T follicular helper cell (primary cell): ENCODE measurements at regions not wholly inside any gene's neighbourhood (a gene's known extent, or its start where the extent isn't known, plus 50 kb on each side); places are given as distances from the start of the nearest gene placed in this dataset.

Experiments
- DNase-seq: peaks from one replicate; pipeline ENCODE4 v3.0.0-alpha.2; 2020; ENCODE audit warnings: low read depth

DNA sequence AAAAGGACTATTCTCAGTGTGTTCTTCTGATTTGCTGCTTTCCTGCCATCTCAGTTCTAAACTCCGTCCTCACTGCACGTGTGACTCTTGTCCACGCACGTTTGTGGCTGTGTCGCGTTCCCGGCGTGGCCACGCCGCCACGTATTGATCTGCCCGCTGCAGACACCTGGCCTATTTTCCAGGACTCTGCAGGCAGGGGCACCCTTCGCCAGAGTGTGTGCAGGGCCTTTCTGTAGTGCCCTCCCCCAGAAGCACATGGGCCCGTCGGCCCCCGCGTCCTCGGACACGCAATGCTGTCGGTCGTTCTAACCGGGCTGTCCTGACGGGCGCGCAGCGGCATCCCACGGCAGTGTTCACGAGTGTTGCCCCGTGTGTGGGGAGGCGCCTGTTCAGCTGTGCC, 87.6 kb downstream of the YTHDF1 start:
- DNase-seq = no peak

DNA sequence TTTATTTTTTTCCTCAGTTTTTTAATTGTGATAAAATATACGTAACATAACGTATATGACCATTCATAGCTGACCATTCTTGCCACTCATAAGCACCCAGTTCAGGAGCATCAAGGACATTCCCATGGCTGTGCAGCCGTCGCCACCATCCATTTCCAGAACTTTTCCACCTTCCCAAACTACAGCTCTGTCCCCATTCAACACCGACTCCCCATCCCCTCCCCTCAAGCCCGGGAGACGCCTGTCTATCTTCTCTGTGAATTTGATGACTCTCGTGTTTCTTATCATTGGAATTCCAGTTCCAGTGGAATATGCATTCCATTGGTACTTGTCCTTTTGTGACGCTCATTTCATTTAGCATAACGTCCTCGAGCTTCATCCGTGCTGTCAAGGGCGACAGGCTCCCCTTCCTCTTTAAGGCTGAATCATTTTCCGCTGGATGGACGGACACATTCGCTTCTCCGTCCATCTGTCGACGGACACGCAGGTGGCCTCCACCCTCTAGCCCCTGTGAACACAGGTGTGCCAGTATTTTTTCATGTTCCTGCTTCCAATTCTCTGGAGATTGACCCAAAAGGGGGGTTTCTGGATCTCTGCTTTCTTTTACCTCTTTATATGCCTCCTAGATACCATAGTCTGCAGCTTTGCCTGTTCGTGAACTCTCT, 88.1 kb downstream of the YTHDF1 start:
- no peak for DNase-seq

DNA sequence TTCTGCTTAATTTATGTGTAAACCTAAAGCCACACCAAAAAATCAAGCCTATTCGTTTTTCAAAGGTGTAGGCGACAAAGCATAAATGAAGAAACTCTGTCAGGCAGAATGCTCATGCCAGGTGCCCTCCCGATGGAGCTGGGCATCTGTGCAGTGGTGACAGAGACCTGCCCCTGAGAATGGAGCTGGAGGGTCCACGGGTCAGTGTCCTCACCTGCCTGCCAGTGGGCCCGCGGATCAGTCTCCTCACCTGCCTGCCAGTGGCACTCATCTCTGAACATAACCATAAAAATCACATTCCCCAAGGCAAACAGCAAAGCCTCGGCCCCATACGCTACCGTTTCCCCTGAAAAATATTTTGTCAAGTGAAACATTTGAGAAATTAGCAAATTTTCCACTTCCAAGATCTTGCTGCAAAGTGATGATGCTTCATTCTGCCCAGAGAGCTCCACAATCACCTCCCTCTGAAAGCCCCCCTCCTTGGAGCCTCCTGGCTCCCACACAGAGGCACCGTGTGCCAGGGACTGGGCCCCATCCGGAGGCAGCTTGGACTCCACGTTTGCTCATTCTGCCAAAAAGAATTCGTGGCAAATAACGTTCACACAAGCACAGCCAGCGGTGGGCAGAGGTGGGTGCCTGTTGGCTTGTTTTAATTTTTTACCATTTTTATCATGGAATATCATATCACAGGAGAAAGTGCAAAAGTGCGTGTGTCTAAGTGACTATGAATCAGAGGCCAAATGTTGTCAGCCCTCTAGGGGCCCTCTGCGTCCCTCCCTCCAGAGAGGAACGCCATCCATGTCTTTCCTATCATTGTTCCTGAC, 88.8 kb downstream of the YTHDF1 start:
- DNase-seq = no peak

DNA sequence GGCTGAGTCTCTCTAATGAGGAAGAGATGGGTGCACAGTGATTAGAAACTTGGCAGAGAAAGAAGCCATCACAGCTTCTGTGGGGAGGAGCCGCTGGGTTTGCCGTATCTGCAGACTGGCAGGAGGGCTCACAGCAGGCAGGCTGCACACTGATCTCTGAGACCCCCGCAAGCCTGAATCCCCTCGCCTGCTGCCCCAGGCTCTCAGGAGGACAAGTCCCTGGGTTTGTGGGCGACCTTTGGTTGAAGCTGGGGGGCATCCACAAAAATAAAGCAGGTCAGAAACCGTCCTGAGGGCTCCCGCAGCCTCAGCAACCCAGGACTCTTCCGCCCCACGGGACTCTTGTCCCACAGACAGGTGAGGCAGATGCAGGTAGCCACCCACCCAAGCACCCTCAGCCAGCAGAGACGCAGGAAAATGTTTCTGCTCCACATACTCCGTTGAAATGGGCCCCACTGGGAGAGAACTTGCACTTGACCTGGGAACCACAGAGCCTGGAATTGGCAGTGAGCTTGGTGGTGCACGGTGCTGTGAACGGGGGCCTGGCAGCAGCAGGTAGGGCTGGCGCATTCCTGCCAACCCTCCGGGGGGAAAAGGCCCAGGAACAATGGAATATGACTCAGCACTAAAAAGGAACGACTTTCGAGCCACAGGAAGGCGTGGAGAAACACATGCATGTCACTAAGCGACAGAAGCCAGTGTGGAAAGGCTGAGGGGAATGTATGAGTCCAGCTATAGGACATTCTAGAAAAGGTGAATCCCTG, 89.9 kb downstream of the YTHDF1 start:
- no peak for DNase-seq

DNA sequence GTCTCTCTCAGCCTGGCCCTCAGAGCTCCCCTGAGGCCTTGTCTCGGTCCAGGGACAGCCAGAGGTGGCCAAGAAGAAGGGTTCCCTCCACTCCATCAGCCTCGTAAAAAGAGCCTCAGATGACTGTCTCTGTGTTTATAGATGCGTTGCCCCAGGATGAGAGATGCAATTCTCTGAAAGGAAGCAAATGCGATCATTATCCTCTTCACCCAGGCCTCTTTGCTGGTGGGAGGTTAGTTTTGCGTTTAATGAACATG, 90.4 kb downstream of the YTHDF1 start:
- no peak for DNase-seq

DNA sequence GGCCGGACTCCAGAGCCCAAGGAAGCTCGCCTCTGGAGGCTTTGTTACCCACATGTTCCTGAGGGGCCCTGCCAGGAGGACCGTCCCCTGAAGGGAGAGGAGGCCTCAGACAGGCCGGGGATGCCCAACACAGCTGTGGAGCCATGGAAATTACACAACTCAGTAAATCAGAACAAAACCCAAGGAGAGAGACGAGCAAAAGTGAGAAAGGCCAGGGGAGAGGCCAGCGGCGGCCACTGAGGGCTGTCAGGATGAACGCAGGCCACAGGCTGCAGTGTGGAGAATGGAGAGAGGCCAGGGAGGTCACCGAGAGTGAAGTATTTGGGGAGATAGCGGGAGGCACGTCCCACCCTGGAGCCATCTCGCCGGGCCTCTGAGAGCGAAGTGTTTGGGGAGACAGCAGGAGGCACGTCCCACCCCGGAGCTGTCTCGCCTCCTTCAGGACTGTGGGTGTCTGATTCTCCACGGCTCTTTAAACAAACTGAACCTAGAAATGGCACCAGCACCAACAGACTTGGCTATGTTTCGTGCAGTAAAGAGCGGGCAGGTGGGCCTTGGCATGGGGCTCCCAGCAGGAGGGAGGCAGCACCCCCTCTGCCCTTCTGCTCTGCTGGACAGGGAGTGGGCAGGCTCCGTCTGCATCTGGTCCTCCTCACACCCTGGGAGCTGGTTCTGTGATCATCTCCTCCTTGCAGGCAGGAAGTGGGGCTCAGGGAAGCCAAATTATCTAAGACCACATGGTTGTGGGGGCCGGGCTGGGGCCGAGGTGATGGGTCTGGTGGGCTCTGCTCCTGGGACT, 91.0 kb downstream of the YTHDF1 start:
- no peak for DNase-seq

DNA sequence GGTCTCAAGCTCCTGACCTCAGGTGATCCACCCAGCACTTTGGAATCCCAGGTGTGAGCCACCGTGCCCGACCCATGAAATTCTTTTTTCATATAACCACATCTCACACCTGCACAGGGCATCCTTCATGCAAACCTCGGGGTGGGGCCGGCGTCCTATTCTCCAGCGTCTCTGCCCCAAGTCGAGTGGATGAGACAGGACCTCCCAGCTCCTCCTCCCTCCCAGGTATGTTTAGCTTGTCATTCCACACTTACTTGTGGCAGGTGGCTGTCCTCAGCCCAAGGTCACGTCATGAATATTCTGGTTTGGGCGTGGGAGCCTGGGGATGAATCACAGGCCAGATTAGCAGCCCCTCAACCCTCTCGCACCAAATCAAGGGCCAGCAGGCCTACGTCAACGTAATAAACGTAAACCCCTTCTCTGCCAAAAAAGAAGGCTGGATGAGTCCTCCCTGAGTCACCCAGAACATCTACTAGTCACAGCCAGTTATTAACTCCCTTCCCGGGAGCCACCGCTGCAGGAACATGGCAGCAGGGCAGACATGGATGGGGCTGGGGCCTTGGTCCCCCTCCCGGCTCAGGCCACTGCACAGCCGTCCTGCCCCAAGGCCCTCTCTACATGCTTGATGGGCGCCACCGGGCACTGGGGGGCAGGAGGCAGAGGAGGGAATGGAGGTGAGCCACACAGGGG, 91.7 kb downstream of the YTHDF1 start:
- DNase-seq = no peak

DNA sequence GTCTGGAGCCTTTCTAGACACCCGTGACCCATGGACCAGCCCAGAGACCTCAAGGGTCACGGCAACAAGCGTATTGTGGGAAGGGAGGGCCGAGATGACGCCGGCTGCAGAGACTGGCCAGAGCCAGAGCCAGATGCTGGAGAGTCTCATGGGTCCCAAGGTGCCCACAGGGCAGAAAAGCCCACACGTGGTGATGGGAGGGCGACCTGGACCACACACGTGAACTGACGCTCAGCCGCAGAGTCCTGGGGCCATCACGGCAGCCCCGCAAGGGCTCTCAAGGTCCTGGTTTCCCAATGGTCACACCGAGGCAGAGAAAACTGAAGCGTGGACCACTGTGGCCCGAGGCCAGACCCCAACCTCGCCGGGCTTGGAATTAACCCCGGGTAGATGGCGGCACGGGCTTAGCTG, 92.6 kb downstream of the YTHDF1 start:
- DNase-seq = no peak

DNA sequence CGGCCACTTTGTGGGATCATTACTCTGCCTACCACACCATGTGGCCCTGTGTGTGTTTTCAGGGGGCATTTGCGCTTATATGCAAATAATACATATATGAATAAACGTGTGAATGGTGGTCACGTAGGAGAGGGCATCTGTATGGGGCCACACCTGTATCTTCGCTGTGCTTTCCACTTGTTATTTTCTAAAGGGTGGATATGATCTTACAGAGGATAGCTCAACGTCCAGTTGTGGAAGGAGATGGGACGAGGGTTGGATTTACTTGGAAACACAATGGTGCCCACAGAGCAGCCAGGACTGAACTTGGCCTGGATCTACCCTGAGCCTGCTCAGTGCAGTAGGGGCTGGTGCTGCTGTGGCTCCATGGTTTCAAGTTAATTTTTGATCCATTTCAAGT, 93.3 kb downstream of the YTHDF1 start:
- no peak for DNase-seq

DNA sequence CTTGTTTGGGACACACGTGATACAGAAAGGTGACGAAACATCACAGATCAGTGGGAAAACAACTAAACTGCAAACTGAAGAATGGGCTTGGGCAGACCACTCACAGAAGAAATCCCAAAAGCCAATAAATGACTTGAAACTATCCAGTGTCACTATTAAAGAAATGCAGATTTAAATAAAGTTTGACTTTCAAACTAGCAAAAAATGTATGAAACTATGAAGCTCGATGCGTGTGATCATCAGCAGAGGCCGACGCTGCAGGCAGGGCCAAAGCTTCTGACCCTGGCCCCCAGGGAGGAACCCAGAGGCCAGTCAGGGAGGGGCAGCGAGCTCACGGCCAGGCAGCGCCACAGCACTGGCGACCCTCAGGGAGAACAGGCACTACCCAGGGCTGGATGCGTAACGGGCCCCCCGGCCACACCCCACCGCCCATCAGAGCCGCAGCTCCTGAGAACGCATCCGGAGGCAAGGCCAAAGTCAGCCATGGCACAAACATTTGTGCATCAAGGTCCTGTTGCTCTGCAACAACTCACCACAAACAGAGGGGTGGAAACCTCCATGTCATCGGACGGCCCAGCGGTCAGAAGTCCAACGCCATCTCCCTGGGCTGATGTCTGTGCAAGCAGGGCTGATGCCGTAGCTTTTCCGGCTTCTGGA, 94.1 kb downstream of the YTHDF1 start:
- no peak for DNase-seq

DNA sequence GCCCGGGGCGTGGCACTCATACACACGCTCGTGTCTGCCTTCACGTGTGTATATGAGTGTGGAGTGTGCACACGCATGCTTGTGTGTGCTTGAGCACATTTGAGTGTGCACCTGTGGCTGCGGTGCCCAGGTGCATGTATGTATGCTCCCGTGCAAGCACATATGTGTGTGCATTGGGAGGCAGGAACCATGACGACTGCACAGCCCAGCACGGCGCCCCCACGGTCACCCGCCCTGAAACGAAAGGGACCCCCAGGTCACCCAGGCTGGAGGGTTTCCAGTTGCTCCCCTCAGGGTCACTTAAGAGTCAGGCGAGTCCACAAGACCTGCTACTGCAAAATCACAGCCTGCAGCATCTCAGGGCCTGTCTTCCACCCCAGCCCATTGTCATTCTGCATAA, 94.7 kb downstream of the YTHDF1 start:
- DNase-seq = no peak

DNA sequence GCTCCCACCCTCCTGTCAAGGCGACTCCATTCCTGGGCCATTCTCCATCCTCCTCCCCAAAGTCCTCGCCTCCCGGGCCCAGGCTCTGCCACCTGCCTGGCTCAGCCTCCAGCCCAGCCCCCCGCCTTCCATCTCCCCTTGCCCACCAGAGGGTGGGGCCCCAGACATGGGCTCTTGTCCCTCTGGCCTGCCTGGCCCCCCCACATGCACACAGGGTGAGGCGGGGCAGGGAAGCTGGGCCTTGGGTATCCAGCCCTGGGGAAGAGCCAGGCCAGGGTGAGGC, 95.2 kb downstream of the YTHDF1 start:
- no peak for DNase-seq

DNA sequence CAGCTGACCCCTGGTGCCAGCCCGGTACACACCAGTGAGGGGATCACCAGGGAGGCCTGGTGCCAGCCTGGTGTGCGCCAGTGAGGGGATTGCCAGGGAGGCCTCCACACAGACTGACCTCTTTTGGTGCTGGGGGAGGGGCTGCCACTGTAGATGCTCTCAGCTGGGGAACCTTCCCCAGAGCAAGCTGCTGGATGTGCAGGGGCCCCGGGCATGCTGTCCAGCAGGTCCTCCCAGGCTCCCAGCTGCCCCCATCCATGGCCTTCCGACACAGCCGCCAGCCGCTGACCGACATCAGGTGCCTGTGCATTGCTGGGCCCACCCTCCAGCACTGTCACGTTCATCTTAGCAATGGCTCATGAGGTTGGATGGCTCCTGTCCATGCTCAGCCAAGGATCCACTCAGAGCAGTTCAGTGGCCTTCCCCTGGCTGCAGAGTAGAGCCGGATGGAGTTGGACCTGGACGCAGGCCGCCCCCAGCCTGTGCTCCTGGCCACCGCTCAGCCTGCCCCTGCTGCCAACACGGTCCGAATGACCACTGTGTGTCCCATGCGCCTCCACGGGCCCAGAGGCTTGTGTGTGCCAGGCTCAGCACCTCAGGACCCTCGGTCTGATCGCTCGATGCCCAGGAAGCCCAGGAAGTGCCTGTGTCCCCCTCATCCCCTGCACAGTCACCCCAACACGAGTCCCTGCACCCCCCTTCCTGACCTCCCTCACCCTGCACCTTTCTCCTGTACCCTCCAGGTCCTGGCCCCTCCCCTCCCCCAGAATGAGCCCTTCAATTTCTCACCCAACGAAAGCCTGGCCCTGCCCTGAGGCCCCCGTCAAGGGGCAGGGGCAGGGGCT, 95.7 kb downstream of the YTHDF1 start:
- no peak for DNase-seq

DNA sequence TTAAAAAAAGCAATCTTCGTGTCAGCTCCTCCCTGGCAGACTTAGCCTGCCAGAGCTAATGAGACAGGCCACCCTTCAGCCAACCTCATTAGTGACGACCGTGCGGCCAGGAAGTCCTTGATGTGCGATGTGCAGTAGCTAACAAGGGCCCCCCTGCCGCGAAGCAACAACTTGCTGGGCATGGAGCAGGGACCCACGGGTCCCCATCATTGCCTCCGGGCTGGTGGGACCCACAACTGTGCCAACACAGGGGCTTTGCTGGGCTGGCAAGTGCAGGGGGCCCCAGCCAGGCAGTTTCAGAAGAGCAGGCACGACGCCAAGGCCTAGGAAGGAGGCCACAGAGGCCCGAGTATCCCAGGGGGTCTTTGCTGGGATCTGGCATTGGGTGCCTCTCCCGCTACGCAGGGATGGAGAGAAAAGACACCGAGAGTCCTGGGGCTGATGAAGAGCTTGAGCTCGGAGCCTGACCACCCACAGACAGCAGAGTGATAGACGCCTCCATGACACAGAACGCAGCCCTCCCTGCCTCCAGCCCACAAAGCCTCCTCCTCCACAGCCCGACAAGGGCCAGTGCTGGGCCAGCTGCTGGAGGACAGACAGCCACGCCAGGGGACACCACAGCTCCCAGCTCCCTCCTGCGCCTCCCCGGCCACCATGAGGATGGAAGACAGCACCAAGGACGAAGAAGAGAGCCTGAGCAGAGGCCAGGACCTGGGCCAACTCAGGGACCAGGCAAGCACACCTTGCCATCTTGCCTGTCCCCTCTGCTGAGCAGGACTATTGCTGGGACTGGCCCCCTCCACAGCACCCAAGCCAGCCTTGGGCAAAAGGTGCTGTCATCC, 96.6 kb downstream of the YTHDF1 start:
- DNase-seq = no peak

DNA sequence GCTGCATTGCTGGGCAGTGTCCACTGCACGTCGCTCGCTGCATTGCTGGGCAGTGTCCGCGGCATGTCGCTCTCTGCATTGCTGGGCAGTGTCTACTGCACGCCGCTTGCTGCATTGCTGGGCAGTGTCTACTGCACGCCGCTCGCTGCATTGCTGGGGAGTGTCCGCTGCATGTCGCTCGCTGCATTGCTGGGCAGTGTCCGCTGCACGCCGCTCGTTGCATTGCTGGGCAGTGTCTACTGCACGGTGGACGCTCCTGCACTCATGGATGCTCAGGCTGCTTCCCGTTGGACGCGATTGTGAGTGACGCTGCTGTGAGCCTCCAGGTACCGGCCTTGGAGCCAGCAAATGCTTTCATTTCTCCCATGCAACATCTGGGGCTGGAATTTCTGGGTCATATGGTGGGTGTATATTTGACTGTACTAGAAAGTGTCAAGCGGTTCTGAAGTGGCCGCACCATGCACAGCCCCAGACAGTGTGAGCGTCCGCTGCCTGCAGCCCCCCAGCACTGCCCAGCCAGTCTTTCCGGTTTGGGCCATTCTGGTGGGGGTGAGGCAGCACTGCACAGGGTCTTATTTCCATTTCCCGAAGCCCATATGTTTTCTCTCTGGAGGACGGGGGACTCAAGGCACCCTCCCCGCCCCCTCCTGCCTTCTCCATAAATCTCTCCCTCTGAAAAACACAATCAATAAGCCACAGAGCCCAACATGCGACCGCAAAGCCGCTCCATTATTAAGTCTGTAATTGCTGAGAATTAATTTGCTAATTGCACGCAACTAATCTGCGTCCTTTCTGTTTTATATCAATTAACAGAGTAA, 97.4 kb downstream of the YTHDF1 start:
- no peak for DNase-seq

DNA sequence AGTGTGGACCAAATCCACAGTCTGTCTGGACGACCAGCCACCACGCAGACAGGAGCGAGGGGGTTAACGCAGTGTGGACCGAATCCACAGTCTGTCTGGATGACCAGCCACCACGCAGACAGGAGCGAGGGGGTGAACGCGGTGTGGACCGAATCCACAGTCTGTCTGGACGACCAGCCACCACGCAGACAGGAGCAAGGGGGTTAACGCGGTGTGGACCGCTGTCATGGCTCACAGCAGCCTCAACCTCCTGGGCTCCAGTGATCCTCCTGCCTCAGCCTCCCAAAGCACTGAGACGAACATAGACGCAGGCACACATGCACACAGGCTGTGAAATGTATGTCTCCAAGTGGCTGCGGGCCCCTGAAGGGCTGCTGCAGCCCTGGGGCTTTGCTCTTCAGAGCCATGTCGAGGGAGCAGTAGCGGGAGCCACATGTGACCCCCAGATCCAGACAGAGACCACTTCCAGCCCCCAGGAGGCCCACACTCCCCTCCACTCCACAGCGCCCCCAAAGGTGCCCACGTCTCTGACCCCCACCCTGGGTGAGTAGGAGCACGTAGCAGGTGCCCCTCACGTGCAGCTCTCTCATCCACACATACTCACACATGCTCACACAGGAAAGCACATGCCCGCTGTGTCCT, 98.1 kb downstream of the YTHDF1 start:
- DNase-seq = no peak

DNA sequence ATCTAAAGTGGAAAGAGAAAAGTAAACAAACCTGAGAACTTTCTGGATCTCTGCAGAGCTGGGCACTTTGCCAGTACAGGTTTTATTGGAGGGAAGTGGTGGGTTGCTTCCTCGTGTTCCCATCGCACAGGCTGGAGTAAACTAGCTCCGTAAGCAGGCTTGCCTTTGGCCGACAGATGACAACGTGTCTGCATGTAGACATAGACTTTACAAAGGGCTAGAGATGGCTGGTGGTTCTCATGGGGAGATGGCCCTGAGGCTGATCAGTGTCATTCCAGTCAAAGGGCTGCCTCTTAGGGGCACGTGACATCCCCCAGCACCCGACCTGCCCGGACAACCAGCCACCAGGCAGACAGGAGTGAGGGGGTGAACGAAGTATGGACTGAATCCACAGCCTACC, 98.8 kb downstream of the YTHDF1 start:
- DNase-seq = no peak

DNA sequence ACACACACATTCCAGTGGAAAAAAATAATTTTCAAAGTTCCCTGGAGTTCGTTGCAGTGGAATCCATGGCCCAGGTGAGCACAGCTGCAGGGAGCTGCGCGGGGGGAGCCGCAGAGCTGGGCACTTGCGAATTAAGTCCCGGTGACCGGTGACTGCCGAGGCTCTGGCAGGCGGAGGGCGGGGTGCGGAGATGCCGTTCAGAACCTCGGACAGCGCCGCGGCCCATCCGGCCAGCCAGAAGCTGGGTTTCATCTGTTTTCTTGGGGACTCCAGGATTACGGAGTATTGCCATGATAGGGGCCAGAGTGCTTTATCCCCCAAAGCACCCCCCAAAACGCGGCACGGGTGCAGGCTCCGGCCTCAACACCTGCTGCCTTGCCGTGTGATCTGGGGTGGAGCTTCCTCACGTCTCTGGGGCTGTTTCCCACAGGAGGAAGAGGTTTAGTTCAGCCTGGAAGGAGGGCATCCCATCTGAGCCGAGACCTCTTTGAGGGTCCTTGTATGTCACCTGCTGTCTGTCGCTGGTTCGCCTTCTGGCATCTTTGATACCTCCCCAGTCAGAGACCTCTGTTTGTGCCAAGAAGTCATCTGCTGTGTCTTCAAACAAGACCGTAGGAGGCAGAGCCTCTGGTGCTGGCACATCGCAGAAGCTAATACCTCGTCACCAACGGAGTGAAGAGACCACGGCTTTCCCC, 99.4 kb downstream of the YTHDF1 start:
- DNase-seq = no peak
